K562 (cell line): ENCODE measurements at regions not wholly inside any gene's neighbourhood (a gene's known extent, or its start where the extent isn't known, plus 50 kb on each side); places are given as distances from the start of the nearest gene placed in this dataset.

Experiments
- ATAC-seq: fragments of 200-7000 bp; cut with Tn5 transposase; 3 replicates; pipeline ENCODE4 v1.9.1; 2020; ENCODE audit warnings: moderate library complexity
- BruUV-seq: library from RNA; stranded (reverse); fragments of 400-500 nt; replicated peaks from 2 replicates; lab custom pipeline; 2021; lab: Mats Ljungman, UMichigan
- CTCF ChIA-PET: fragments of 300-600 bp; formaldehyde crosslinking; extraction: SDS; loops from one replicate; lab custom pipeline; 2021; ENCODE audit warnings: low intra/inter-chr PET ratio; lab: Yijun Ruan, JAX
- POLR2A ChIA-PET: fragments of 300-600, 350-650 bp; sonication (Branson Sonifier 250); formaldehyde crosslinking; extraction: SDS; loops from one replicate; lab custom pipeline; 2021; ENCODE audit warnings: antibody characterized with exemption, inconsistent platforms; lab: Yijun Ruan, JAX
- DNase-seq, 4 experiments: peaks; one replicate each; pipeline versions ENCODE4 v3.0.0 to v3.0.0-alpha.2; 2011 to 2018; ENCODE audit warnings: low spot score in 3 of 4, mixed read lengths in 3 of 4; ENCODE audit errors: extremely low read depth in 1 of 4
- FAIRE-seq: peaks from 2 replicates; lab custom pipeline; 2011; peaks lifted over from hg19 to GRCh38; lab: Jason Lieb, UNC
- H2AFZ ChIP-seq: 2 replicates; pipeline ENCODE4 v1.6.0; 2011; ENCODE audit warnings: low read depth, low read length, control low read depth, inconsistent platforms
- H3K27ac ChIP-seq: fragments of 200-600 bp; 3 replicates; pipeline ENCODE4 v1.8.0; 2011; ENCODE audit warnings: low read depth, mild to moderate bottlenecking, control low read depth, inconsistent platforms, low read length, moderate library complexity, mixed read lengths; ENCODE audit errors: extremely low read depth
- H3K27me3 ChIP-seq, 2 experiments: fragments of 300-600 bp in 1 of 2; 2 replicates in 1 of 2; 3 replicates in 1 of 2; pipeline versions ENCODE4 v1.6.0 to v1.8.0; 2011; ENCODE audit warnings: inconsistent platforms in 2 of 2, low read length in 2 of 2, mild to moderate bottlenecking in 1 of 2, mixed read lengths in 1 of 2, moderate library complexity in 1 of 2; ENCODE audit not compliant: control insufficient read depth in 2 of 2, insufficient read depth in 2 of 2
- H3K36me3 ChIP-seq: fragments of 300-600 bp; 3 replicates; pipeline ENCODE4 v1.8.0; 2011; ENCODE audit warnings: mild to moderate bottlenecking, low read length, inconsistent platforms; ENCODE audit not compliant: control insufficient read depth, insufficient read depth
- H3K4me1 ChIP-seq, 2 experiments: fragments of 200-600 bp in 1 of 2; replicated peaks in 1 of 2; 2 replicates in 1 of 2; 3 replicates in 1 of 2; pipeline versions ENCODE4 v1.5.1 to v1.8.0; 2011; ENCODE audit warnings: inconsistent platforms in 2 of 2, low read length in 2 of 2, mild to moderate bottlenecking in 1 of 2, mixed read lengths in 1 of 2, moderate library complexity in 1 of 2; ENCODE audit not compliant: control insufficient read depth in 2 of 2, insufficient read depth in 2 of 2
- H3K4me2 ChIP-seq: 2 replicates; pipeline ENCODE4 v1.6.1; 2011; ENCODE audit warnings: low read length, control low read depth, inconsistent platforms, mixed read lengths; ENCODE audit not compliant: insufficient read depth
- H3K4me3 ChIP-seq: fragments of 200-600 bp; sonication (generic), shearing (Covaris generic); 2 replicates; pipeline ENCODE4 v1.5.1; 2016; ENCODE audit warnings: control low read depth, inconsistent platforms
- H3K79me2 ChIP-seq: fragments of 200-600 bp; 3 replicates; pipeline ENCODE4 v1.8.0; 2011; ENCODE audit warnings: low read length, inconsistent platforms; ENCODE audit not compliant: control insufficient read depth, insufficient read depth
- H3K9ac ChIP-seq, 2 experiments: 2 replicates each; pipeline versions ENCODE4 v1.6.0 to v1.6.1; 2011; ENCODE audit warnings: low read depth in 2 of 2, low read length in 2 of 2, control low read depth in 1 of 2, inconsistent platforms in 1 of 2, mild to moderate bottlenecking in 1 of 2, mixed read lengths in 1 of 2; ENCODE audit not compliant: insufficient read depth in 1 of 2
- H3K9me1 ChIP-seq: one replicate; pipeline ENCODE4 v1.6.0; 2011; ENCODE audit warnings: inconsistent platforms, mild to moderate bottlenecking, low read length, moderate library complexity; ENCODE audit not compliant: control insufficient read depth, insufficient read depth
- H3K9me3 ChIP-seq: replicated peaks from 2 replicates; pipeline ENCODE4 v1.5.1; 2011; ENCODE audit warnings: low read depth, low read length, inconsistent platforms; ENCODE audit not compliant: control insufficient read depth, insufficient read depth
- H4K20me1 ChIP-seq: replicated peaks from 2 replicates; pipeline ENCODE4 v1.6.1; 2011; ENCODE audit warnings: low read length, inconsistent platforms, mixed read lengths; ENCODE audit not compliant: control insufficient read depth, insufficient read depth
- FOXA3 ChIP-seq, 2 experiments: fragments of 450-650 bp in 1 of 2; sonication (generic) in 1 of 2; formaldehyde crosslinking; IDR thresholded peaks in 1 of 2; conservative IDR thresholded peaks in 1 of 2; 2 replicates each; pipeline versions ENCODE4 v1.4.0 to v1.8.0; 2020 to 2022; ENCODE audit warnings: mild to moderate bottlenecking in 2 of 2, missing genetic modification reagents in 1 of 2
- MAFG ChIP-seq: fragments of 450-650 bp; conservative IDR thresholded peaks from 2 replicates; pipeline ENCODE4 v1.6.1; 2016; ENCODE audit warnings: missing genetic modification characterization, missing compliant biosample characterization
- MAFK ChIP-seq: IDR thresholded peaks from 2 replicates; pipeline ENCODE4 v1.6.1; 2011; ENCODE audit warnings: low read length, improper control_type of control experiment
- MED1 ChIP-seq: sonication (generic); formaldehyde crosslinking; IDR thresholded peaks from 2 replicates; pipeline ENCODE4 v1.8.1; 2023; ENCODE audit warnings: missing genetic modification reagents, borderline replicate concordance
- NCOA4 ChIP-seq: fragments of 450-650 bp; IDR thresholded peaks from 2 replicates; pipeline ENCODE4 v1.6.1; 2018; ENCODE audit warnings: mild to moderate bottlenecking; ENCODE audit not compliant: partially characterized antibody
- NFYB ChIP-seq: IDR thresholded peaks from 2 replicates; pipeline ENCODE4 v1.6.1; 2011; ENCODE audit warnings: mild to moderate bottlenecking, moderate library complexity; ENCODE audit not compliant: insufficient read length; ENCODE audit errors: extremely low read depth
- NR2F6 ChIP-seq: fragments of 450-650 bp; formaldehyde crosslinking; IDR thresholded peaks from 2 replicates; pipeline ENCODE4 v1.4.0; 2020; ENCODE audit warnings: mild to moderate bottlenecking
- RBM17 ChIP-seq: fragments of 200-400 bp; formaldehyde crosslinking; IDR thresholded peaks from 2 replicates; pipeline ENCODE4 v1.6.1; 2017; ENCODE audit warnings: low read depth, mild to moderate bottlenecking, low read length, borderline replicate concordance
- ZNF551 ChIP-seq: fragments of 250-450 bp; sonication (Bioruptor Pico); IDR thresholded peaks from 2 replicates; pipeline ENCODE4 v1.5.0; 2021; ENCODE audit warnings: mild to moderate bottlenecking, moderate library complexity
- WGBS: fragments of 100-300 bp; shearing (Covaris generic); methylation state at CpG from one replicate; pipeline ENCODE4 v1.1.6; 2016; ENCODE audit warnings: low coverage, mixed read lengths; ENCODE audit not compliant: insufficient coverage; ENCODE audit errors: missing lambda C conversion rate; 5-methylcytosine and 5-hydroxymethylcytosine counted together
- in situ Hi-C: fragments of 300-500 bp; cut with MboI; formaldehyde crosslinking; loops from 4 replicates; pipeline ENCODE4 v1.15.0; 2018; ENCODE audit warnings: inconsistent platforms, mixed read lengths
- intact Hi-C: fragments of 100-400 bp; cut with micrococcal nuclease; formaldehyde crosslinking; loops from 2 replicates; pipeline ENCODE4 v1.14.2; 2022
- TF ChIP-seq, protein P1 (sequence below): sonication (generic); formaldehyde crosslinking; IDR thresholded peaks from 2 replicates; pipeline ENCODE4 v1.8.1; 2023; ENCODE audit warnings: missing genetic modification reagents, mild to moderate bottlenecking, borderline replicate concordance
- TF ChIP-seq, protein P2 (sequence below): IDR thresholded peaks from 2 replicates; pipeline ENCODE4 v1.6.1; 2011; ENCODE audit not compliant: insufficient read length; ENCODE audit errors: extremely low read depth
- TF ChIP-seq, protein P3 (sequence below): sonication (generic); formaldehyde crosslinking; IDR thresholded peaks from 2 replicates; pipeline ENCODE4 v1.8.1; 2023; ENCODE audit warnings: mild to moderate bottlenecking, missing genetic modification reagents
- TF ChIP-seq, protein P4 (sequence below): fragments of 450-650 bp; IDR thresholded peaks from 2 replicates; pipeline ENCODE4 v1.6.1; 2016; ENCODE audit warnings: borderline replicate concordance

DNA sequence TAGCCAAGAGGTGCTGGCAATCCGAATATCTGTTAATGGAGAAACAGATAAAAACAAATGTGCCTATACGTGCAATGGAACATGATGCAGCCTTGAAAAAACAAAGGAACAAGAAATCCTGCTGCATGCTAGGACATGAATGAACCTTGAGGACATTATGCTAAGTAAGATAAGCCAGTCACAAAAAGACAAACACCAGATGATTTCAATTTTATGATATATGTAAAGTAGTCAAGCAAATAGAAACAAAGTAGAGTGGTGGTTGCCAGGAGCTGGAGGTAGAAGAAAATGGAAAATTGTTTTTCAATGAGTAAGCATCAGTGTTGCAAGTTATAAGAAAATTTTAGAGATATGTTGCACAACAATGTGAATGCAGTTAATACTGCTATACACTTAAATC is 409.7 kb upstream of the CDH8 start:
- no peak for ATAC-seq
- FAIRE-seq: no peak
- ChIA-PET POLR2A (no interaction called here), CTCF (no interaction called here)
- DNase-seq: no peak
- H4K20me1 ChIP-seq: no peaks in the 10 kb centered on the region
- no peaks in the 10 kb centered on the region for H3K9me3 ChIP-seq
- no TSS peak for BruUV-seq
- no peak overlapping the region for H3K9ac ChIP-seq
- 0% methylated on average over 2 of the region's 2 CpGs for WGBS
- H3K4me2 ChIP-seq: no peak overlapping the region
- no peak overlapping the region for H3K27ac ChIP-seq
- no peak overlapping the region for H2AFZ ChIP-seq
- H3K79me2 ChIP-seq: no peaks in the 10 kb centered on the region
- no peak overlapping the region for H3K4me3 ChIP-seq
- no peaks in the 10 kb centered on the region for H3K9me1 ChIP-seq
- intact Hi-C loops: no loop called here
- no peaks in the 10 kb centered on the region for H3K36me3 ChIP-seq
- no peaks in the 10 kb centered on the region for H3K27me3 ChIP-seq
- in situ Hi-C loops: no loop called here
- H3K4me1 ChIP-seq: no peaks in the 10 kb centered on the region
- no peak for TF ChIP-seq MED1
- no peak for TF ChIP-seq NR2F6 (CRISPR knock-in tag)
- no peak for TF ChIP-seq NFYB
- TF ChIP-seq, protein P1, sequence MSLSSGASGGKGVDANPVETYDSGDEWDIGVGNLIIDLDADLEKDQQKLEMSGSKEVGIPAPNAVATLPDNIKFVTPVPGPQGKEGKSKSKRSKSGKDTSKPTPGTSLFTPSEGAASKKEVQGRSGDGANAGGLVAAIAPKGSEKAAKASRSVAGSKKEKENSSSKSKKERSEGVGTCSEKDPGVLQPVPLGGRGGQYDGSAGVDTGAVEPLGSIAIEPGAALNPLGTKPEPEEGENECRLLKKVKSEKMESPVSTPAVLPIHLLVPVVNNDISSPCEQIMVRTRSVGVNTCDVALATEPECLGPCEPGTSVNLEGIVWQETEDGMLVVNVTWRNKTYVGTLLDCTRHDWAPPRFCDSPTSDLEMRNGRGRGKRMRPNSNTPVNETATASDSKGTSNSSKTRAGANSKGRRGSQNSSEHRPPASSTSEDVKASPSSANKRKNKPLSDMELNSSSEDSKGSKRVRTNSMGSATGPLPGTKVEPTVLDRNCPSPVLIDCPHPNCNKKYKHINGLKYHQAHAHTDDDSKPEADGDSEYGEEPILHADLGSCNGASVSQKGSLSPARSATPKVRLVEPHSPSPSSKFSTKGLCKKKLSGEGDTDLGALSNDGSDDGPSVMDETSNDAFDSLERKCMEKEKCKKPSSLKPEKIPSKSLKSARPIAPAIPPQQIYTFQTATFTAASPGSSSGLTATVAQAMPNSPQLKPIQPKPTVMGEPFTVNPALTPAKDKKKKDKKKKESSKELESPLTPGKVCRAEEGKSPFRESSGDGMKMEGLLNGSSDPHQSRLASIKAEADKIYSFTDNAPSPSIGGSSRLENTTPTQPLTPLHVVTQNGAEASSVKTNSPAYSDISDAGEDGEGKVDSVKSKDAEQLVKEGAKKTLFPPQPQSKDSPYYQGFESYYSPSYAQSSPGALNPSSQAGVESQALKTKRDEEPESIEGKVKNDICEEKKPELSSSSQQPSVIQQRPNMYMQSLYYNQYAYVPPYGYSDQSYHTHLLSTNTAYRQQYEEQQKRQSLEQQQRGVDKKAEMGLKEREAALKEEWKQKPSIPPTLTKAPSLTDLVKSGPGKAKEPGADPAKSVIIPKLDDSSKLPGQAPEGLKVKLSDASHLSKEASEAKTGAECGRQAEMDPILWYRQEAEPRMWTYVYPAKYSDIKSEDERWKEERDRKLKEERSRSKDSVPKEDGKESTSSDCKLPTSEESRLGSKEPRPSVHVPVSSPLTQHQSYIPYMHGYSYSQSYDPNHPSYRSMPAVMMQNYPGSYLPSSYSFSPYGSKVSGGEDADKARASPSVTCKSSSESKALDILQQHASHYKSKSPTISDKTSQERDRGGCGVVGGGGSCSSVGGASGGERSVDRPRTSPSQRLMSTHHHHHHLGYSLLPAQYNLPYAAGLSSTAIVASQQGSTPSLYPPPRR: no peak
- TF ChIP-seq, protein P2, sequence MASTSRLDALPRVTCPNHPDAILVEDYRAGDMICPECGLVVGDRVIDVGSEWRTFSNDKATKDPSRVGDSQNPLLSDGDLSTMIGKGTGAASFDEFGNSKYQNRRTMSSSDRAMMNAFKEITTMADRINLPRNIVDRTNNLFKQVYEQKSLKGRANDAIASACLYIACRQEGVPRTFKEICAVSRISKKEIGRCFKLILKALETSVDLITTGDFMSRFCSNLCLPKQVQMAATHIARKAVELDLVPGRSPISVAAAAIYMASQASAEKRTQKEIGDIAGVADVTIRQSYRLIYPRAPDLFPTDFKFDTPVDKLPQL: no peak
- TF ChIP-seq, protein P3, sequence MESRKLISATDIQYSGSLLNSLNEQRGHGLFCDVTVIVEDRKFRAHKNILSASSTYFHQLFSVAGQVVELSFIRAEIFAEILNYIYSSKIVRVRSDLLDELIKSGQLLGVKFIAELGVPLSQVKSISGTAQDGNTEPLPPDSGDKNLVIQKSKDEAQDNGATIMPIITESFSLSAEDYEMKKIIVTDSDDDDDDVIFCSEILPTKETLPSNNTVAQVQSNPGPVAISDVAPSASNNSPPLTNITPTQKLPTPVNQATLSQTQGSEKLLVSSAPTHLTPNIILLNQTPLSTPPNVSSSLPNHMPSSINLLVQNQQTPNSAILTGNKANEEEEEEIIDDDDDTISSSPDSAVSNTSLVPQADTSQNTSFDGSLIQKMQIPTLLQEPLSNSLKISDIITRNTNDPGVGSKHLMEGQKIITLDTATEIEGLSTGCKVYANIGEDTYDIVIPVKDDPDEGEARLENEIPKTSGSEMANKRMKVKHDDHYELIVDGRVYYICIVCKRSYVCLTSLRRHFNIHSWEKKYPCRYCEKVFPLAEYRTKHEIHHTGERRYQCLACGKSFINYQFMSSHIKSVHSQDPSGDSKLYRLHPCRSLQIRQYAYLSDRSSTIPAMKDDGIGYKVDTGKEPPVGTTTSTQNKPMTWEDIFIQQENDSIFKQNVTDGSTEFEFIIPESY (CRISPR knock-in tag): no peak
- no peak for TF ChIP-seq MAFK
- no peak for TF ChIP-seq NCOA4
- no peak for TF ChIP-seq ZNF551 (CRISPR knock-in tag)
- TF ChIP-seq RBM17: no peak
- TF ChIP-seq, protein P4, sequence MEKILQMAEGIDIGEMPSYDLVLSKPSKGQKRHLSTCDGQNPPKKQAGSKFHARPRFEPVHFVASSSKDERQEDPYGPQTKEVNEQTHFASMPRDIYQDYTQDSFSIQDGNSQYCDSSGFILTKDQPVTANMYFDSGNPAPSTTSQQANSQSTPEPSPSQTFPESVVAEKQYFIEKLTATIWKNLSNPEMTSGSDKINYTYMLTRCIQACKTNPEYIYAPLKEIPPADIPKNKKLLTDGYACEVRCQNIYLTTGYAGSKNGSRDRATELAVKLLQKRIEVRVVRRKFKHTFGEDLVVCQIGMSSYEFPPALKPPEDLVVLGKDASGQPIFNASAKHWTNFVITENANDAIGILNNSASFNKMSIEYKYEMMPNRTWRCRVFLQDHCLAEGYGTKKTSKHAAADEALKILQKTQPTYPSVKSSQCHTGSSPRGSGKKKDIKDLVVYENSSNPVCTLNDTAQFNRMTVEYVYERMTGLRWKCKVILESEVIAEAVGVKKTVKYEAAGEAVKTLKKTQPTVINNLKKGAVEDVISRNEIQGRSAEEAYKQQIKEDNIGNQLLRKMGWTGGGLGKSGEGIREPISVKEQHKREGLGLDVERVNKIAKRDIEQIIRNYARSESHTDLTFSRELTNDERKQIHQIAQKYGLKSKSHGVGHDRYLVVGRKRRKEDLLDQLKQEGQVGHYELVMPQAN: no peak
- no peak for TF ChIP-seq FOXA3 (CRISPR knock-in tag; conservative IDR thresholded peaks at IDR 0.05 in 1 of 2, IDR thresholded peaks at IDR 0.05 in 1 of 2)
- no peak for TF ChIP-seq MAFG (tag)
